MG63 (cell line): ENCODE measurements at regions not wholly inside any gene's neighbourhood (a gene's known extent, or its start where the extent isn't known, plus 50 kb on each side); places are given as distances from the start of the nearest gene placed in this dataset.
A peak's percentile ranks its signal among the peaks of the same experiment; 100 is the strongest.

ENCODE experiments used
- DNase-seq: peaks from one replicate; pipeline ENCODE4 v3.0.0-alpha.2; 2020
- H3K27me3 ChIP-seq: fragments of 250-450 bp; sonication (Bioruptor Pico); 2 replicates; pipeline ENCODE4 v1.5.1; 2020; ENCODE audit warnings: mild to moderate bottlenecking, moderate library complexity
- H3K36me3 ChIP-seq: fragments of 250-450 bp; sonication (Bioruptor Pico); 2 replicates; pipeline ENCODE4 v1.5.1; 2020; ENCODE audit warnings: mild to moderate bottlenecking, moderate library complexity
- H3K4me3 ChIP-seq: fragments of 250-450 bp; sonication (Bioruptor Pico); 2 replicates; pipeline ENCODE4 v1.5.1; 2020; ENCODE audit warnings: mild to moderate bottlenecking, moderate library complexity
- H3K9me3 ChIP-seq: fragments of 250-450 bp; sonication (Bioruptor Pico); 2 replicates; pipeline ENCODE4 v1.5.1; 2020; ENCODE audit warnings: mild to moderate bottlenecking, moderate library complexity

DNA sequence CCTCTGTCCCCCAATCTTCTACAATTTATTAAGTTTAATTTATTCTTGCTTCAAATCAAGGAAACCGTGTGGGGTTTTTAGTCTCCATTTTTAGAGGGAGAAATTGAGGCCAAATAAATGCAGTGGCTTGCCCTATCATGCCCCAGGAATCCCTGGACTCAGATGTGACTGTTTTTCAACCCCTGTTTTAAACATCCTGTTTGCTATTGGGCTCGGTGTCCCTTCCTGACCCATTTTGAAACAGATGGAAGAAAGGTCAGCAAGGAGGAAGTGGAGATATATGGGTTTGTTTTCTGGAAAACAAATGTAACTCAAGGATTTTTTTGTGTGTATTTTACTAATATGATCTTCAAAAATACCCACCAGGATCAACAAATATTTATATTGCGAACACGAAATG lies 84.7 kb downstream of the DACT1 start:
- Histone ChIP-seq H3K36me3 (no peaks in the 10 kb centered on the region), H3K27me3 (no peaks in the 10 kb centered on the region), H3K9me3 (no peaks in the 10 kb centered on the region), H3K4me3 (no peak overlapping the region)
- DNase-seq = no peak

DNA sequence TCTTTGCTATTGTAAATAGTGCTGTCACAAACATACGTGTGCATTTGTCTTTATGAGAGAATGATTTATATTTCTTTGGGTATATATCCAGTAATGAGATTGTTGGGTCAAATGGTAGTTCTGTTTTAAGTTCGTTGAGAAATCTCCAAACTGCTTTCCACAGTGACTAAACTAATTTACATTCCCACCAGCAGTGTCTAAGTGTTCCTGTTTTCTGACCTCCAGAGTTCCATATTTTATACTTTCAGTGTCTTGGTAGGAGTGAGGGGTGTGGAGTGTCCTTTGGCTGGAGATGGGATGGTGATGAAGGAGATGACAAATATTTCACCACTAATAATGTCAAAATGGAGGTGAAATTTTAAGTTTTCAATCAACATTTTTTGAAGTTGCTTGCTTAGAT lies 86.4 kb downstream of the DACT1 start:
- no peaks in the 10 kb centered on the region for H3K36me3 ChIP-seq
- H3K9me3 ChIP-seq = no peaks in the 10 kb centered on the region
- no peak overlapping the region for H3K4me3 ChIP-seq
- H3K27me3 ChIP-seq = no peaks in the 10 kb centered on the region
- DNase-seq = no peak

DNA sequence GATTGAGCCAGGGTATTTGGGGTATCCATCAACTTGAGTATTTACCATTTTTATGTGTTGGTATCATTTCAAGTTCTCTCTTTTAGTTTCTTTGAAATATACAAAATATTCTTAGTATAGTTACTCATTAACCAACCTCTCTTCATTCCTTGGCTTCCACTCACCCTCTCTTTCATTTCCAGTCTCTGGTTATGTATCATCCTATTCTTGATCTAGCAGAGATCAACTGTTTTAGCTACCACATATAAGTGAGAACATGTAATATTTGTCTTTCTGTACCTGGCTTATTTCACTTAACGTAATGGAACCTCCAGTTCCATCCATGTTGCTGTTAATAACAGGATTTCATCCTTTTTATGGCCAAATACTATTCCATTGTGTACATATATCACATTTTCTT lies 86.9 kb downstream of the DACT1 start:
- Histone ChIP-seq H3K4me3 (no peak overlapping the region), H3K9me3 (no peaks in the 10 kb centered on the region), H3K36me3 (no peaks in the 10 kb centered on the region), H3K27me3 (no peaks in the 10 kb centered on the region)
- DNase-seq = no peak

DNA sequence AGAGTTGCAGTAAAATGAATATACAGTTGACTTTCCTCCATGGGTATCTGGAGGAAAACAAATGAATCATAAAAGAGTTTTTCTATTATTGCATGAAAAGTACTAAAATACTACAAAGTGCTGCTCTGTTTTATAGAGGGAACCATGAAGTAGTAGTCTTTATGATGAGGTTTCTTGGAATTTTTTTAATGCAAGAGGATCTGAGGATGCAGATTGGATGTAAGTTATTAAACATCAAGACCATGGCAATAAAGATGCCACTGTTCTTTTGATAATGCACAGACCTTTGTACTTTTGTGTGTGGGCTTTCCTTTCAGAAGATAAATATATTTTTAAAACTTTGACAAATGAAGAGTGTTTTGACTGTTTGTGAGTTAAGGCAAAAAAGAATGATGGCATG lies 87.5 kb downstream of the DACT1 start:
- H3K36me3 ChIP-seq = no peaks in the 10 kb centered on the region
- no peaks in the 10 kb centered on the region for H3K9me3 ChIP-seq
- no peak overlapping the region for H3K4me3 ChIP-seq
- no peaks in the 10 kb centered on the region for H3K27me3 ChIP-seq
- no peak for DNase-seq

DNA sequence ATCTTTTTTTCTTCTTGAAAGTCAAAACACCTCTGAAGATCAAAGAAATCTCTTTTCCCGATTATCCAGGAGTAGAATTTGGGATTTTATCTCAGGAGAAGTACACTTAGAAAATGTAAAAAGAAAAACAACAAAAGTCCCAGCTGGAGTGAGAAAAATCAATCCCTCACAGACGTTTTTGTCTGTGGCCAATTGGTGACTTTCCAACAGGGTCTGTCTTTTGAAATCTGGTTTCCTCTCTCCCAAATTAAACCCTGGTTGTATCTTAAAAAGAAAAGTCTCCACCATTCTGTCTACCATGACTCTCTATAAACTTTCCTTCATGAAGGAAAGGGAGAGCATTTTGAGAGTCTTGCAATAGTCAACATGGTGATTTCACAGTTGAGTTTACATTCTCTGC lies 88.1 kb downstream of the DACT1 start:
- Histone ChIP-seq H3K4me3 (no peak overlapping the region), H3K27me3 (no peaks in the 10 kb centered on the region), H3K36me3 (no peaks in the 10 kb centered on the region), H3K9me3 (no peaks in the 10 kb centered on the region)
- DNase-seq = no peak

DNA sequence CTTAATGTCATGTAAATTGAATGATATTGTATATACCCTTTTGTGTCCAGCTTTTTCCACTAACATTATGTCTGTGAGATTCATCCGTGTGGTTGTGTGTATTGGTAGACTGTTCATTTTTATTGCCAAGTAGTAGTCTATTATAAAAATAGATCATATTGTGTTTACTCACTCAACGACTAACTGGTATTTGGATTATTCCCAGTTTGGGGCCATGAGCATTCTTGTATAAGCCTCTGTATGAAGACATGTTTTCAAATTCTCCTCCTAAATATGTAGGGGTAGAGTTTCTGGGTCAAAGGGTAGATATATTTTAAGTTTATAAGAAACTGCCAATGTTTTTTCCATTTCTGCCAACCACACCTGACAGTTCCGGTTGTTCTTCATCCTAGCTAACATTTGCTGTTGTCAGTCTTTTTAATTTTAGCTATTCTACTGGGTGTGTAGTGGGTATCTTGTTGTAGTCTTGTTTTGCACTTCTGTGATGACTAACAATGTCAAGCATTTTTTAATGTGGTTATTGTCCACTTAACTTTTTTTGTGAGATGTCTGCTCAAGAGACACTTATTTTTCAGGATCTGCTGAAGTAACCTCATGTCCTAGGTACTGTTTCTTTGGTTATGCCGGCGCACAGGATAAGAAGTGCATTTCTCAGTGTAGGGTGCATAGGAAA lies 93.2 kb downstream of the DACT1 start:
- no peak for DNase-seq

DNA sequence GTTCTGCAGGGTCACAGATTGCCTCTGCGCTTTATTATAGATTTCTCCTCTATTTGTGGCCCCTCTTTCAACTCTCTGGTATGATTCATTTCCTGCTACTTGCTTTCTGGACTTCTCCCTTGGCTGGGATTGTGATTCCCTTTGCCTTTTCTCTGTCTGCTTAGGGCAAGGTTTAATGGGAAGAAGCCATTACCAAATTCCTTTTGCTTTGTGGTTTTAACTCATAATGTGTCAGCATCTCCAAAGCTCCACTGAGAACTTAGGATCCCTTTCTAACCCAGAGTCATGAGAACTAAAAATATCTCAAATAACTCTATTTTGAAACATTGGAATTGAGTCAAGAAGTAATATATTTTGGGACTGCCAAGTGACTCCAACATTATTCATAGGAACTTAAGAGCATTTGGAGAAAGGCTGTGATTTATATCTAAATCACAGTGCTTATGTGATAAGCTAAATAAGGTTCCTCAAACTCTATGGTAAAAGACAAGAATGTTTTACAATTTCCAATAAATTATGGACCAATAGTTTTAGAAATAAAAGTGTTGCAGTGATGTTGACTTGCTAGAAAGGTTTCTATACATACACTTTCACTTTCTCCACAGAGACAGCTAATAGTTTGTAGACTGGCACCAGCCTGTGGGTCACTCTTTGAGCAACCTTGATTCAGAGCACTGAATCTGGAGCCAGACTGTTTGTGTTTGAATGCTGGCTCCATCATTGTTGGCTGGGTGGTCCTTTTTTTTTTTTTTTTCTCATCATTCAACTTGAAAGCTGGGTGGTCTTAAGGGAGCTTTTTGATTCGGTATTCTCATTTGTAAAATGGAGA lies 93.9 kb downstream of the DACT1 start:
- peak; percentile 63 for DNase-seq
- Histone ChIP-seq H3K36me3 (no peaks in the 10 kb centered on the region), H3K4me3 (no peak overlapping the region), H3K27me3 (no peaks in the 10 kb centered on the region), H3K9me3 (no peaks in the 10 kb centered on the region)

More for the DNA sequence above, 93.2 kb downstream of the DACT1 start:
- no peaks in the 10 kb centered on the region for H3K27me3 ChIP-seq
- H3K9me3 ChIP-seq = no peaks in the 10 kb centered on the region
- no peaks in the 10 kb centered on the region for H3K36me3 ChIP-seq
- no peak overlapping the region for H3K4me3 ChIP-seq

DNA sequence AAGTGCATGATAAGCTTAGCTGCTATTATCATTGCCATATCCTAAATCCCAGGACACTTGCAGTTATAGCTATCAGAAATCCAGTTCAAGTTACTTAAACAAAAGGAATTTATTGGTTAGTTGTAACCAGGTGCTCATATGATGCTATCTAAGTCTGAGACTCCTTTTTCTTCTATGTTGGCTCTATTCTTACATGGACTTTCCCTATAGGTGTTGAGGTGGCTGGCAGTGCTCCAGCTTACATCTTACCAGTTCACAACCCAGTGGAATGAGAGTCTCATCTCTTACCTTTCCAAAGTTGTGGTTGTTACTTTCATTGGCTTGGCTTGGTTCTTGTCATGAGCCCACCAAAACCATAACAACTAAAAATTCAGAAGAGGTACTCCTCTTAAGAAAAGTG lies 94.6 kb downstream of the DACT1 start:
- Histone ChIP-seq H3K4me3 (no peak overlapping the region), H3K36me3 (no peaks in the 10 kb centered on the region), H3K9me3 (no peaks in the 10 kb centered on the region), H3K27me3 (no peaks in the 10 kb centered on the region)
- no peak for DNase-seq

DNA sequence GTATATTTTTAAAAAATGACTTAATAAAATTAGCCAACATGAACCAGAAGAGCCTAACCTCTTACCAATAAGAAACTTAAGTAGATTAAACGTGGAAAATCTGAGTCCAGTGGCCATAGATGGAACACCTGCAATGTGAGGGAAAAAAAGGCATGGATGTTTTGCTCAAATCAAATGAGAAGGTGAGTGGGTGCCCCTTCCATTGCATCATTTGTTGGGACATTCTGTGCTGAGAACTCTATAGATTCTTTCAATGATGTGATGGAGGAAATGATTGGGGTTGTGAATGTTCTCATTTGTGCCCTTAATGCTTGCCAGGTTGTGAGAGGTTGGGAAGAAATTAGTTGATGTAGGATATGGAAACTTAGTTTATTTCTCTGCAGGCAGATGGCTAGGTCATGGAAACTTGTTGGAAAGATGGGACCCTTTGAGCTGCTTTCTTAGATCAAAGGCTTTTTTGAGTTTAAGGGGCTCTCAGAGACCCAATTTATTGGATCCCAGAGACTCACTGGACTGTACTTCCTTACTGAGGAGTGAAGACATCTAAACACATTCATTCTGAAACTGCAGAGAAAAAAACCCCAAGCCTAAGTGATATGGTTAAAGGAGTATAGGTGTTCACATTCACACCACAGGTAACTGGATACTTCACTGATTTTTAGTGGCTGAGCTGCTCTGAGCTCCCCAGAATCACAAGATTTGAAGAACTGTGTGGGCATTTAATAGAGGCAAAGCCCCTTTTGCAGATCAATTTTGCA lies 95.9 kb downstream of the DACT1 start:
- no peaks in the 10 kb centered on the region for H3K9me3 ChIP-seq
- no peak overlapping the region for H3K4me3 ChIP-seq
- no peak for DNase-seq
- H3K36me3 ChIP-seq = no peaks in the 10 kb centered on the region
- no peaks in the 10 kb centered on the region for H3K27me3 ChIP-seq

DNA sequence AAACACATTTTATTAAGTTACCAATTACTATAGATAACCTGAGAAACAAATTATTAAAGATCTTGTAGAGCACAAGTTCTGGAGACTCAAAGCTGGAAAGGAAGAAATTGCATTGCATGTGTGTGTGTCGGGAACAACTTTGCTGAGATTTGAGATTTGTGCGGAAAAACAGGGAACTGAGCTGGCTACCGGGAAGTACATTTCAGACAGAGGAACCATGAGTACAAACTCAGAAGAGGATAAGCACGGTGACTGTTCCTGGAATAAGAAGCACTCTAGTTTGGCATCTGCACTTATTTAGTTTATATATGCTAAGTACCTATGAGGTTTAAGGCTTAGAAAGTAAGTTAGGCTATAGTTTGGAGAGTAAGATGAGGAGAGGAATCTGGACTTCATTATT lies 97.8 kb downstream of the DACT1 start:
- H3K27me3 ChIP-seq = no peaks in the 10 kb centered on the region
- no peaks in the 10 kb centered on the region for H3K9me3 ChIP-seq
- H3K4me3 ChIP-seq = no peak overlapping the region
- H3K36me3 ChIP-seq = no peaks in the 10 kb centered on the region
- no peak for DNase-seq

DNA sequence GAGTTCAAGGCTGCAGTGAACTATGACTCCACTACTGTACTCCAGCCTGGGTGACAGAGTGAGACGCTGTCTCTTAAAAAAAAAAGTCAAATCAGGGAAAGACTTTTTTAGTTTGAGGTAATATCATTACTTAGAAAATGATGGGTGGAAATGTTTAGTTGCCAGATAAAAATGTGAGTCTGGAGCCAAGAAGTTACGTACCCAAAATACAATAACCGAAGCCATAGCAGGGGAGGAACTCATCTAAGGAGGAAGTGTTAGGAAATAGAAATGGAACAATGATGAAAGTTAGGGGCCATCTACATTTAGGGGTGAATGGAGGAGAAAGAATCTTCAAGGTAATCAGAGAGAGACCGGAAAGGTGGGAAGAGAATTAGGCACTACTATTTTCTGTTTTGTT lies 98.8 kb downstream of the DACT1 start:
- no peaks in the 10 kb centered on the region for H3K27me3 ChIP-seq
- no peaks in the 10 kb centered on the region for H3K9me3 ChIP-seq
- no peak overlapping the region for H3K4me3 ChIP-seq
- no peak for DNase-seq
- no peaks in the 10 kb centered on the region for H3K36me3 ChIP-seq

DNA sequence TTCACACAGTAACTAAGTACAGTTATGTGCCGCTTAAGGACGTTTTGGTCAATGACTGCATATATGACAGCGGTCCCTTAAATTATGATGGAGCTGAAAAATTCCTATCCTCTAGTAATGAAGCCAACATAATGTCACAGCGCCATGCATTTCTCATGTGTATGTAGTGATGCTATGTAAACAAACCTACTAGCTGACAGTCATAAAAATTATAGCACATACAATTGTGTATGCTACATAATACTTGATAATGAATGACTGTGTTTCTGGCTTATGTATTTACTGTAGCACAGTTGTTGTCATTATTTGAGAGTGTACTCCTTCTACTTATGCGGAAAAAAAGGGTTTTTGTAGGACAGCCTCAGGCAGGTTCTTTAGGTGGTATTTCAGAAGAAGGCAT lies 99.7 kb downstream of the DACT1 start:
- no peaks in the 10 kb centered on the region for H3K27me3 ChIP-seq
- no peak for DNase-seq
- H3K9me3 ChIP-seq = no peaks in the 10 kb centered on the region
- H3K4me3 ChIP-seq = no peak overlapping the region
- no peaks in the 10 kb centered on the region for H3K36me3 ChIP-seq

DNA sequence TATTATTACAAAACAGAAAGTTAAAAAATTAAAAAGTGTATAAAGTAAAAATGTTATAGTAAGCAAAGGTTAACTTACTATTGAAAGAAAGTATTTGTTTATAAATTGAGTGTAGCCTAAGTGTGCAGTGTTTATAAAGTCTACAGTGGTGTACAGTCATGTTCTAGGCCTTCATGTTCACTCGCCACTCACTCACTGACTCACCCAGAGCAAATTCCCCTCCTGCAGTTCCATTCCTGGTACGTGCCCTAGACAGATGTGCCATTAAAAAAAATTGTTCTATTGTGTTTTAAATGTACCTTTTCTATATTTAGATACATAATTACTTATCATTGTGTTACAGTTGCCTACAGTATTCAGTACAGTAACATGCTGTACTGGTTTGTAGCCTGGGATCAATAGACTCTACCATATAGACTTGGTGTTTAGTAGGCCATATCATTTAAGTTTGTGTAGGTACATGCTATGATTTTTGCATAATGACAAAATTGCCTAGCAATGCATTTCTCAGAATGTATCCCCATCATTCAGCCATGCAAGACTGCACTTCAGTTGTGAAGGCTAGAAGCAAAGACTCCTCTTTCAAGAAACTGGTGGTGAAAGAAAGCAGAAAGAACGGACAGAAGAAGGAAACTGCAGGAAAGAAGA lies 100.6 kb downstream of the DACT1 start:
- Histone ChIP-seq H3K36me3 (no peaks in the 10 kb centered on the region), H3K9me3 (no peaks in the 10 kb centered on the region), H3K27me3 (no peaks in the 10 kb centered on the region), H3K4me3 (no peak overlapping the region)
- peak; percentile 78 for DNase-seq

DNA sequence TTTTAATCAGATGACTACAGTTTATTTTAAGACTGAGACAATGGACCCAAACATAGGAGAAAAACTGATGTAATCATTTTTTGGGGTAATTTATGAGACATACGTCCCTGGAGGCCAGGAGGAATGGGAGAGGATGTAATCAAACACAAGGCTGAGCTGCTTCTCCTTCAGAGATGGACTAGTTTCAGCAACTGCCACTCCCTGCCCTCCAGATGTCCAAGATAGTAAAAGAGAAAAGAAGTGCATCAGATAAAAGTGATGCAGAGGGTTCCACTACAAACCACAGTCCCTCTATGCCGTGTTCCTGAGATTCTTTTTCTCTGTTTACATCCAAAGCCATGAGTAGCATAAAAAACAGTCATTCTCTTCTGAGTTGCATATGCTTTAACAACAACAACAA lies 101.1 kb downstream of the DACT1 start:
- no peak for DNase-seq
- H3K36me3 ChIP-seq = no peaks in the 10 kb centered on the region
- H3K4me3 ChIP-seq = no peak overlapping the region
- no peaks in the 10 kb centered on the region for H3K27me3 ChIP-seq
- no peaks in the 10 kb centered on the region for H3K9me3 ChIP-seq

DNA sequence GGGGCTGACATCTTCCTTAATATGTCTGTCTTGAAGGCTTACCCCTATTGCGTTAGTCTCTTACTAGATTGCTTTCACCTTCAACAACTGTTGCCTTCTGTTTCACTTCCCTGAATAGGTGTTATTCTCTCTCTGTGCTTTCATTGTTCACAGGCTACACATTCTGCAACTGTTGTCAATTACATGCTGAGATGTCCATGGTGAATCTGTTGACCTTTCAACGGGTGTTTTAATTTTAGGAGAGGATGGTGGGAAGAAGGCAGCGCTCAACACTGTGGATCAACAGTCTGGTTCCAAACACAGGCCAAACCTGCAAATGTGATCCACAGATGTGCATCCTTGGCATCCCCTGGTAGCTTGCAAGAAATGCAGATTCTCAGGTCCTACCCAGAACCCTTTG lies 101.9 kb downstream of the DACT1 start:
- no peak for DNase-seq

DNA sequence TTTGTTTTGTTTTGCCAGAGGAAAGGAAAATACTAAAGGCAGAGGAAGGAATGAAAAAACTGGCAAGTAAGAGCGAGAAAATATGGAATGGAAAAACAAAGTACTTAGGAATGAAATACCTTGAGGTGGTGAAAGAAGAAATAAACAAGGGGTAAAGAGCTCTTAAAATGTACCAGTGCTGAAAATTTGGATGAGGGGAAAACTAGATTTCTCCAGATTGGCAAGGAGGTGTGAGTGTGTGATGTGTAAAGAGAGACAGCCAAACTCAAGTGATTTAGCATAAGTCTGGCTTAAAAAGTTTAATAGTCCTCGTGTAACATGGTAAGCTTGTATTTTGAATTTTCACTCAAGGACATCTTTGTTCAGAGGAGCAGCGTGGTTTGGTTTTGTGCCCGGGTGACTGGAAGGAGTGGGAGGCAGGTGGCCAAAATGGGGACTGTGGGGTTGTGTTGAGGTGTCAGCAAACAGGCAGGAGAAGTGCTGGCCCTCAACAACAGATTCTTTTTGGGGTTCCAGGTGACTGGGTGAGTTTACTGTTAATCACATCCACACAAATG lies 102.7 kb downstream of the DACT1 start:
- Histone ChIP-seq H3K4me3 (no peak overlapping the region), H3K27me3 (no peaks in the 10 kb centered on the region), H3K9me3 (no peaks in the 10 kb centered on the region), H3K36me3 (no peaks in the 10 kb centered on the region)
- DNase-seq = no peak

More for the DNA sequence above, 101.9 kb downstream of the DACT1 start:
- Histone ChIP-seq H3K27me3 (no peaks in the 10 kb centered on the region), H3K9me3 (no peaks in the 10 kb centered on the region), H3K4me3 (no peak overlapping the region), H3K36me3 (no peaks in the 10 kb centered on the region)
